Central memory CD8-positive, alpha-beta T cell (primary cell): ENCODE measurements at regions not wholly inside any gene's neighbourhood (a gene's known extent, or its start where the extent isn't known, plus 50 kb on each side); places are given as distances from the start of the nearest gene placed in this dataset.

Experiments
- ATAC-seq: fragments of 150-1000 bp; cut with Tn5 transposase; replicated peaks from 2 replicates; pipeline ENCODE4 v1.10.0; 2022; ENCODE audit warnings: mild to moderate bottlenecking, moderate FRiP score, moderate number of reproducible peaks; ENCODE audit not compliant: poor library complexity, severe bottlenecking; ENCODE audit errors: extremely low read depth
- DNase-seq, 2 donors: peaks; one replicate each; pipeline ENCODE4 v3.0.0; 2021; ENCODE audit warnings: low spot score in 2 of 2
- H3K27ac Mint-ChIP-seq: one replicate; pipeline ENCODE4 v1.8.0; 2022; ENCODE audit warnings: low read depth, mild to moderate bottlenecking, moderate library complexity, mixed read lengths
- H3K27me3 Mint-ChIP-seq: one replicate; pipeline ENCODE4 v1.8.0; 2022; ENCODE audit warnings: mixed read lengths
- H3K36me3 Mint-ChIP-seq: one replicate; pipeline ENCODE4 v1.8.0; 2022; ENCODE audit warnings: mild to moderate bottlenecking, moderate library complexity, mixed read lengths; ENCODE audit not compliant: insufficient read depth
- H3K4me1 Mint-ChIP-seq: one replicate; pipeline ENCODE4 v1.8.0; 2022; ENCODE audit warnings: mixed read lengths
- H3K4me3 Mint-ChIP-seq: one replicate; pipeline ENCODE4 v1.8.0; 2022; ENCODE audit warnings: mild to moderate bottlenecking, moderate library complexity, mixed read lengths
- H3K9me3 Mint-ChIP-seq: one replicate; pipeline ENCODE4 v1.8.0; 2022; ENCODE audit warnings: mixed read lengths

- H3K27ac Mint-ChIP-seq = no peak overlapping the region
Measured at GRCh38 chr4:24013668-24014422, 124.0 kb upstream of the PPARGC1A start.

GRCh38 chr4:24010994-24011393 is 121.1 kb upstream of the PPARGC1A start:
- no peaks in the 10 kb centered on the region for H3K36me3 Mint-ChIP-seq
- H3K4me1 Mint-ChIP-seq = no peaks in the 10 kb centered on the region
- no peak for DNase-seq
- no peak overlapping the region for H3K27ac Mint-ChIP-seq
- no peak for ATAC-seq
- H3K27me3 Mint-ChIP-seq = no peaks in the 10 kb centered on the region
- H3K9me3 Mint-ChIP-seq = peaks cover 16% of the 10 kb centered on the region
- H3K4me3 Mint-ChIP-seq = no peak overlapping the region

More at GRCh38 chr4:24013668-24014422, 124.0 kb upstream of the PPARGC1A start:
- Mint-ChIP-seq H3K9me3 (peaks cover 10% of the 10 kb centered on the region), H3K4me3 (no peak overlapping the region), H3K27me3 (no peaks in the 10 kb centered on the region), H3K4me1 (no peaks in the 10 kb centered on the region), H3K36me3 (no peaks in the 10 kb centered on the region)
- DNase-seq (no peak), ATAC-seq (no peak)

- Mint-ChIP-seq H3K27ac (no peak overlapping the region), H3K36me3 (no peaks in the 10 kb centered on the region), H3K9me3 (peaks cover 18% of the 10 kb centered on the region), H3K4me3 (no peak overlapping the region), H3K27me3 (no peaks in the 10 kb centered on the region), H3K4me1 (no peaks in the 10 kb centered on the region)
- ATAC-seq (no peak), DNase-seq (no peak)
Measured at GRCh38 chr4:24010573-24010972, 120.7 kb upstream of the PPARGC1A start.

- Mint-ChIP-seq H3K27ac (no peak overlapping the region), H3K27me3 (no peaks in the 10 kb centered on the region)
Measured at GRCh38 chr4:24007860-24008261, 118.0 kb upstream of the PPARGC1A start.

GRCh38 chr4:24006269-24006668 is 116.4 kb upstream of the PPARGC1A start:
- H3K36me3 Mint-ChIP-seq = no peaks in the 10 kb centered on the region
- peaks cover 18% of the 10 kb centered on the region for H3K9me3 Mint-ChIP-seq
- ATAC-seq (no peak), DNase-seq (no peak)
- H3K4me3 Mint-ChIP-seq = no peak overlapping the region
- no peaks in the 10 kb centered on the region for H3K27me3 Mint-ChIP-seq
- H3K27ac Mint-ChIP-seq = no peak overlapping the region
- no peaks in the 10 kb centered on the region for H3K4me1 Mint-ChIP-seq

More at GRCh38 chr4:24007860-24008261, 118.0 kb upstream of the PPARGC1A start:
- Mint-ChIP-seq H3K9me3 (peaks cover 16% of the 10 kb centered on the region), H3K4me1 (no peaks in the 10 kb centered on the region), H3K36me3 (no peaks in the 10 kb centered on the region), H3K4me3 (no peak overlapping the region)
- DNase-seq (no peak), ATAC-seq (no peak)

GRCh38 chr4:24003926-24004325 is 114.1 kb upstream of the PPARGC1A start:
- Mint-ChIP-seq H3K9me3 (peaks cover 18% of the 10 kb centered on the region), H3K36me3 (no peaks in the 10 kb centered on the region), H3K27ac (no peak overlapping the region), H3K4me3 (no peak overlapping the region), H3K27me3 (no peaks in the 10 kb centered on the region), H3K4me1 (no peaks in the 10 kb centered on the region)
- ATAC-seq = no peak
- DNase-seq = no peak

- H3K27ac Mint-ChIP-seq = no peak overlapping the region
- H3K36me3 Mint-ChIP-seq = no peaks in the 10 kb centered on the region
- no peak for DNase-seq
Measured at GRCh38 chr4:24003496-24003895, 113.6 kb upstream of the PPARGC1A start.

GRCh38 chr4:24002330-24002966 is 112.6 kb upstream of the PPARGC1A start:
- no peak overlapping the region for H3K4me3 Mint-ChIP-seq
- H3K36me3 Mint-ChIP-seq = no peaks in the 10 kb centered on the region
- H3K4me1 Mint-ChIP-seq = no peaks in the 10 kb centered on the region
- no peak for ATAC-seq
- H3K9me3 Mint-ChIP-seq = peaks cover 16% of the 10 kb centered on the region
- H3K27me3 Mint-ChIP-seq = no peaks in the 10 kb centered on the region
- no peak for DNase-seq
- H3K27ac Mint-ChIP-seq = no peak overlapping the region

More at GRCh38 chr4:24003496-24003895, 113.6 kb upstream of the PPARGC1A start:
- Mint-ChIP-seq H3K4me3 (no peak overlapping the region), H3K4me1 (no peaks in the 10 kb centered on the region), H3K27me3 (no peaks in the 10 kb centered on the region), H3K9me3 (peaks cover 18% of the 10 kb centered on the region)
- no peak for ATAC-seq

- Mint-ChIP-seq H3K9me3 (peaks cover 12% of the 10 kb centered on the region), H3K4me1 (no peaks in the 10 kb centered on the region), H3K27ac (no peak overlapping the region), H3K36me3 (no peaks in the 10 kb centered on the region), H3K4me3 (no peak overlapping the region), H3K27me3 (no peaks in the 10 kb centered on the region)
- DNase-seq (no peak), ATAC-seq (no peak)
Measured at GRCh38 chr4:24001486-24002329, 111.9 kb upstream of the PPARGC1A start.

- H3K27me3 Mint-ChIP-seq = no peaks in the 10 kb centered on the region
- H3K36me3 Mint-ChIP-seq = no peaks in the 10 kb centered on the region
- no peak overlapping the region for H3K4me3 Mint-ChIP-seq
- ATAC-seq (no peak), DNase-seq (no peak)
- H3K9me3 Mint-ChIP-seq = peaks cover 15% of the 10 kb centered on the region
- no peaks in the 10 kb centered on the region for H3K4me1 Mint-ChIP-seq
- H3K27ac Mint-ChIP-seq = no peak overlapping the region
Measured at GRCh38 chr4:24000470-24000831, 110.6 kb upstream of the PPARGC1A start.

- ATAC-seq = no peak
- Mint-ChIP-seq H3K9me3 (peaks cover 13% of the 10 kb centered on the region), H3K36me3 (no peaks in the 10 kb centered on the region), H3K27me3 (no peaks in the 10 kb centered on the region), H3K4me1 (no peaks in the 10 kb centered on the region), H3K4me3 (no peak overlapping the region), H3K27ac (no peak overlapping the region)
- no peak for DNase-seq
Measured at GRCh38 chr4:23999714-24000469, 110.0 kb upstream of the PPARGC1A start.

GRCh38 chr4:23993373-23993772 is 103.5 kb upstream of the PPARGC1A start:
- H3K4me1 Mint-ChIP-seq = no peaks in the 10 kb centered on the region
- H3K9me3 Mint-ChIP-seq = peaks cover 24% of the 10 kb centered on the region
- H3K27me3 Mint-ChIP-seq = no peaks in the 10 kb centered on the region
- H3K4me3 Mint-ChIP-seq = no peak overlapping the region
- H3K27ac Mint-ChIP-seq = no peak overlapping the region
- no peak for ATAC-seq
- no peaks in the 10 kb centered on the region for H3K36me3 Mint-ChIP-seq
- no peak for DNase-seq
